GM13977 (cell line): ENCODE measurements at regions not wholly inside any gene's neighbourhood (a gene's known extent, or its start where the extent isn't known, plus 50 kb on each side); places are given as distances from the start of the nearest gene placed in this dataset.

ENCODE experiments used
- DNase-seq: peaks from one replicate; pipeline ENCODE4 v3.0.0; 2012; ENCODE audit warnings: low spot score
- CTCF ChIP-seq: IDR thresholded peaks from 2 replicates; pipeline ENCODE4 v1.5.1; 2012; ENCODE audit warnings: mild to moderate bottlenecking, control low read depth; ENCODE audit not compliant: insufficient read depth; ENCODE audit errors: extremely low read depth, missing control alignments
- in situ Hi-C: fragments of 300-500 bp; cut with MboI; formaldehyde crosslinking; loops from one replicate; pipeline ENCODE4 v1.12.0; 2022; ENCODE audit warnings: low sequenced_read_pairs, low pct_unique_long_range_greater_than_20kb, mixed read lengths, inconsistent platforms; ENCODE audit not compliant: unreplicated experiment

GRCh38 chrX:83008415-83008814 lies 499.7 kb upstream of the POU3F4 start:
- in situ Hi-C loops = no loop called here
- peak; percentile 56 for TF ChIP-seq CTCF
- DNase-seq = no peak

DNA sequence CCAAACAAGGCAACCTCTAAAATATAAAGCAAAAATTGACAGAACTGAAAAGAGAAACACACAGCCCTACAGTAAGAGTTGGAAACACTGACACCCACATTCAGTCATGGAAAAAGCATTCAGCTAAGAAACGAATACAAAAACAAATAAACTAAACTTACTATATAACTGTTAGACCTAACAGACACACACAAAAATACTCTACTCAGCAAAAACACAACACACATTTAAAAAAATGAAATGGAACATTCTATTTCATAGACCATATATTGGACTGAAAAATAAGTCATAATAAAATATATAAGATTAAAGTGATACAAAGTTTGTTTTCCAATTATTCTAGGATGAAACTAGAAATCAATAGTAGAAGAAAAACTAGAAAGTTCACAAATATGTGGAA lies 488.8 kb upstream of the POU3F4 start:
- in situ Hi-C loops = no loop called here
- no peak for TF ChIP-seq CTCF
- no peak for DNase-seq

DNA sequence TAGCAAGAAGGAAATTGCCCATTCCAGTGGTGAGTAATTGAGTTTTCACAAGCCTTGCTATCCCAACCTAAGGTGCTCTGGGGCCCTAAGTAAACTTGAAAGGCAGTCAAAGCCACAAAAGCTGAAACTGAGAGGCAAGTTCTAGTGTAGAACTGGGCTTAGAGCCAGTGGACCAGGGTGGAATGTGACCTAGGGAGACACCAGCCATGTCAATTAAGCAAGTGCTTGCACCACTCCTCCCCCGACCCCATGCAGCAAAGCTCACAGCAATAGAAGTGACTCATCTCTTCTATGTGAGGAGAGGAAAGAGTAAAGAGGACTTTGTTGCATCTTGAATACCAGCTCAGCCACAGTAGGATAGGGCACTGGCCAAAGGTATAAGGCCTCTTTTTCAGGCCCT lies 486.1 kb upstream of the POU3F4 start:
- in situ Hi-C loops = no loop called here
- no peak for DNase-seq
- TF ChIP-seq CTCF = no peak
